ENCODE measurements at regions not wholly inside any gene's neighbourhood (a gene's known extent, or its start where the extent isn't known, plus 50 kb on each side); places are given as distances from the start of the nearest gene placed in this dataset.
"Not testable (repeated sequence)": the region's sequence is repeated elsewhere in the genome, so short reads cannot be mapped to it uniquely, and the experiment has no call there.

GRCh38 chr9:74172874-74173273, 324.3 kb upstream of the RORB start:
- Histone ChIP-seq H3K36me3 (replicated peaks) (no peaks in the 10 kb centered on the region), H3K27ac (no peak overlapping the region), H3K4me3 (ENCODE audit: low read depth, low read length) (no peak overlapping the region), H3K27me3 (replicated peaks) (no peaks in the 10 kb centered on the region)
- TF ChIP-seq, protein P1, sequence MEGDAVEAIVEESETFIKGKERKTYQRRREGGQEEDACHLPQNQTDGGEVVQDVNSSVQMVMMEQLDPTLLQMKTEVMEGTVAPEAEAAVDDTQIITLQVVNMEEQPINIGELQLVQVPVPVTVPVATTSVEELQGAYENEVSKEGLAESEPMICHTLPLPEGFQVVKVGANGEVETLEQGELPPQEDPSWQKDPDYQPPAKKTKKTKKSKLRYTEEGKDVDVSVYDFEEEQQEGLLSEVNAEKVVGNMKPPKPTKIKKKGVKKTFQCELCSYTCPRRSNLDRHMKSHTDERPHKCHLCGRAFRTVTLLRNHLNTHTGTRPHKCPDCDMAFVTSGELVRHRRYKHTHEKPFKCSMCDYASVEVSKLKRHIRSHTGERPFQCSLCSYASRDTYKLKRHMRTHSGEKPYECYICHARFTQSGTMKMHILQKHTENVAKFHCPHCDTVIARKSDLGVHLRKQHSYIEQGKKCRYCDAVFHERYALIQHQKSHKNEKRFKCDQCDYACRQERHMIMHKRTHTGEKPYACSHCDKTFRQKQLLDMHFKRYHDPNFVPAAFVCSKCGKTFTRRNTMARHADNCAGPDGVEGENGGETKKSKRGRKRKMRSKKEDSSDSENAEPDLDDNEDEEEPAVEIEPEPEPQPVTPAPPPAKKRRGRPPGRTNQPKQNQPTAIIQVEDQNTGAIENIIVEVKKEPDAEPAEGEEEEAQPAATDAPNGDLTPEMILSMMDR (IDR thresholded peaks at IDR 0.05; ENCODE audit: low read depth, low read length, missing control alignments) = no peak
- no peak for DNase-seq
- in situ Hi-C loops (cut with HindIII; ENCODE audit: low pct_ligation_motif_present, low sequenced_read_pairs) = no loop called here

- DNase-seq = no peak
- in situ Hi-C loops (cut with HindIII; ENCODE audit: low pct_ligation_motif_present, low sequenced_read_pairs) = no loop called here
- TF ChIP-seq, protein P1 (IDR thresholded peaks at IDR 0.05; ENCODE audit: low read depth, low read length, missing control alignments) = no peak
- H3K4me3 ChIP-seq (ENCODE audit: low read depth, low read length) = no peak overlapping the region
- H3K27ac ChIP-seq = no peak overlapping the region
- H3K36me3 ChIP-seq (replicated peaks) = no peaks in the 10 kb centered on the region
- no peaks in the 10 kb centered on the region for H3K27me3 ChIP-seq (replicated peaks)
Measured at GRCh38 chr9:74173284-74173683, 323.9 kb upstream of the RORB start.

- H3K27me3 ChIP-seq (replicated peaks); in situ Hi-C loops (cut with HindIII; ENCODE audit: low pct_ligation_motif_present, low sequenced_read_pairs): not testable (repeated sequence)
Measured at GRCh38 chr9:74197771-74198170, 299.4 kb upstream of the RORB start.

GRCh38 chr9:74205056-74205455, 292.1 kb upstream of the RORB start:
- in situ Hi-C loops (cut with HindIII; ENCODE audit: low pct_ligation_motif_present, low sequenced_read_pairs) = no loop called here
- no peak overlapping the region for H3K4me3 ChIP-seq (ENCODE audit: low read depth, low read length)
- no peaks in the 10 kb centered on the region for H3K27me3 ChIP-seq (replicated peaks)
- H3K27ac ChIP-seq = no peak overlapping the region
- DNase-seq = no peak
- H3K36me3 ChIP-seq (replicated peaks) = no peaks in the 10 kb centered on the region
- TF ChIP-seq, protein P1 (IDR thresholded peaks at IDR 0.05; ENCODE audit: low read depth, low read length, missing control alignments) = no peak

More at GRCh38 chr9:74197771-74198170, 299.4 kb upstream of the RORB start:
- H3K36me3 ChIP-seq (replicated peaks); H3K27ac ChIP-seq; DNase-seq; H3K4me3 ChIP-seq (ENCODE audit: low read depth, low read length): not testable (repeated sequence)

GRCh38 chr9:74218385-74219063, 278.6 kb upstream of the RORB start:
- no peak for DNase-seq
- in situ Hi-C loops (cut with HindIII; ENCODE audit: low pct_ligation_motif_present, low sequenced_read_pairs) = no loop called here
- TF ChIP-seq, protein P1 (IDR thresholded peaks at IDR 0.05; ENCODE audit: low read depth, low read length, missing control alignments) = no peak

DNA sequence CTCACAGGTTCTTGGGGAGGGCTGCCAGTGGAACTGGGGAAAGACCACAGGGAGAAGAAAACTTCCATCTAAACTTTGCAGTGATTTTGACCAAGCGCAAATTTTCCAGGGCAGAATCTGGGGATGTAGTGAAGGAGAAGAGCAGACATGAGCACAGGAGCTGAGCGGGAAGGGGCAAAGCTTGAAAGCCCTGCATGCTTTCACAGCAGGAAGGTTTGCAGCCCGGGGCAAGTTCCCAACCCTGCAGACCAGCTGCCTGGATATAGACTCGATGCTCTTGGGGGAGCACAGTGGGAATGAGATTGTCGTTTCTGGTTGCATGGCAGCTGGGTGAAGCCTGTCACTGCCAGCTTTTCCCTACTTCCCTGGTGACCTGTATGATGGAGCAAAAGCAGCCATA, 276.8 kb upstream of the RORB start:
- no peak overlapping the region for H3K4me3 ChIP-seq (ENCODE audit: low read depth, low read length)
- no peaks in the 10 kb centered on the region for H3K36me3 ChIP-seq (replicated peaks)
- TF ChIP-seq, protein P1 (IDR thresholded peaks at IDR 0.05; ENCODE audit: low read depth, low read length, missing control alignments) = no peak
- in situ Hi-C loops (cut with HindIII; ENCODE audit: low pct_ligation_motif_present, low sequenced_read_pairs) = no loop called here
- no peaks in the 10 kb centered on the region for H3K27me3 ChIP-seq (replicated peaks)
- no peak for DNase-seq
- H3K27ac ChIP-seq = no peak overlapping the region

More at GRCh38 chr9:74218385-74219063, 278.6 kb upstream of the RORB start:
- Histone ChIP-seq H3K27ac (no peak overlapping the region), H3K36me3 (replicated peaks) (no peaks in the 10 kb centered on the region), H3K27me3 (replicated peaks) (no peaks in the 10 kb centered on the region), H3K4me3 (ENCODE audit: low read depth, low read length) (no peak overlapping the region)

Data from brain microvascular endothelial cell (primary cell).